Cardiac fibroblast (primary cell): ENCODE measurements at regions not wholly inside any gene's neighbourhood (a gene's known extent, or its start where the extent isn't known, plus 50 kb on each side); places are given as distances from the start of the nearest gene placed in this dataset.
"Not testable (repeated sequence)": the region's sequence is repeated elsewhere in the genome, so short reads cannot be mapped to it uniquely, and the experiment has no call there.

ENCODE experiments used
- DNase-seq, 2 donors: peaks; one replicate each; pipeline versions ENCODE4 v3.0.0 to v3.0.0-alpha.2; 2010; ENCODE audit warnings: low read depth in 2 of 2
- H3K4me3 ChIP-seq, 2 donors: replicated peaks in 1 of 2; 1 replicate in 1 of 2; 2 replicates in 1 of 2; pipeline ENCODE4 v1.5.1; 2011; ENCODE audit warnings: low read depth in 2 of 2, low read length in 2 of 2, mild to moderate bottlenecking in 2 of 2, moderate library complexity in 1 of 2
- TF ChIP-seq, protein P1 (sequence below): IDR thresholded peaks from one replicate; pipeline ENCODE4 v1.5.1; 2011; ENCODE audit warnings: low read depth, mild to moderate bottlenecking, low read length, inconsistent platforms

GRCh38 chr1:199574950-199575349 is 452.6 kb upstream of the NR5A2 start:
- no peak overlapping the region for H3K4me3 ChIP-seq
- TF ChIP-seq, protein P1, sequence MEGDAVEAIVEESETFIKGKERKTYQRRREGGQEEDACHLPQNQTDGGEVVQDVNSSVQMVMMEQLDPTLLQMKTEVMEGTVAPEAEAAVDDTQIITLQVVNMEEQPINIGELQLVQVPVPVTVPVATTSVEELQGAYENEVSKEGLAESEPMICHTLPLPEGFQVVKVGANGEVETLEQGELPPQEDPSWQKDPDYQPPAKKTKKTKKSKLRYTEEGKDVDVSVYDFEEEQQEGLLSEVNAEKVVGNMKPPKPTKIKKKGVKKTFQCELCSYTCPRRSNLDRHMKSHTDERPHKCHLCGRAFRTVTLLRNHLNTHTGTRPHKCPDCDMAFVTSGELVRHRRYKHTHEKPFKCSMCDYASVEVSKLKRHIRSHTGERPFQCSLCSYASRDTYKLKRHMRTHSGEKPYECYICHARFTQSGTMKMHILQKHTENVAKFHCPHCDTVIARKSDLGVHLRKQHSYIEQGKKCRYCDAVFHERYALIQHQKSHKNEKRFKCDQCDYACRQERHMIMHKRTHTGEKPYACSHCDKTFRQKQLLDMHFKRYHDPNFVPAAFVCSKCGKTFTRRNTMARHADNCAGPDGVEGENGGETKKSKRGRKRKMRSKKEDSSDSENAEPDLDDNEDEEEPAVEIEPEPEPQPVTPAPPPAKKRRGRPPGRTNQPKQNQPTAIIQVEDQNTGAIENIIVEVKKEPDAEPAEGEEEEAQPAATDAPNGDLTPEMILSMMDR, result no peak
- no peak for DNase-seq

GRCh38 chr1:199580300-199580699 is 447.2 kb upstream of the NR5A2 start:
- no peak for DNase-seq

GRCh38 chr1:199585392-199585791 is 442.1 kb upstream of the NR5A2 start:
- no peak overlapping the region for H3K4me3 ChIP-seq
- TF ChIP-seq, protein P1, result no peak
- peak in 1 of 2 donors; percentile 1 for DNase-seq

More at GRCh38 chr1:199580300-199580699, 447.2 kb upstream of the NR5A2 start:
- no peak overlapping the region for H3K4me3 ChIP-seq
- TF ChIP-seq, protein P1, result no peak

GRCh38 chr1:199590708-199591107 is 436.8 kb upstream of the NR5A2 start:
- no peak overlapping the region for H3K4me3 ChIP-seq
- DNase-seq, result no peak
- TF ChIP-seq, protein P1, result no peak

GRCh38 chr1:199591468-199591867 is 436.0 kb upstream of the NR5A2 start:
- TF ChIP-seq, protein P1, result no peak
- H3K4me3 ChIP-seq, result no peak overlapping the region
- no peak for DNase-seq

- no peak for DNase-seq
- TF ChIP-seq, protein P1, result no peak
- no peak overlapping the region for H3K4me3 ChIP-seq
Observed at GRCh38 chr1:199593475-199593874, 434.0 kb upstream of the NR5A2 start.

DNA sequence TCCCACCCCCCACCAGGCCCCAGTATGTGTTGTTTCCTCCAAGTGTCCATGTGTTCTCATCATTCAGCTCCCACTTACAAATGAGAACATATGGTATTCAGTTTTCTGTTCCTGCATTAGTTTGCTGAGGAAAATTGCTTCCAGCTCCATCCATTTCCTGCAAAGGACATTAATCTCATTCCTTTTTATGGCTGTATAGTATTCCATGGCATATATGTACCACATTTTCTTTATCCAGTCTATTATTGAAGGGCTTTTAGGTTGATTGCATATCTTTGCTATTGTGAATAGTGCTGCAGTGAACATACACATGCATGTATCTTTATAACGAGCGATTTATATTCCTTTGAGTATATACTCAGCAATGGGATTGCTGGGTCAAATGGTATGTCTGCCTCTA is 431.1 kb upstream of the NR5A2 start:
- DNase-seq, H3K4me3 ChIP-seq: not testable (repeated sequence)
